Pancreas (tissue), 10 donors: ENCODE measurements at regions not wholly inside any gene's neighbourhood (a gene's known extent, or its start where the extent isn't known, plus 50 kb on each side); places are given as distances from the start of the nearest gene placed in this dataset.

Experiments used
- ATAC-seq, 4 donors: fragments of 200-7000 bp; cut with Tn5 transposase; one replicate each; pipeline versions ENCODE4 v1.8.0 to v1.9.1; 2020; ENCODE audit warnings: mild to moderate bottlenecking in 4 of 4, moderate library complexity in 4 of 4
- DNase-seq, 6 donors: peaks; one replicate each; pipeline ENCODE4 v3.0.0-alpha.2; 2020
- FAIRE-seq: peaks from 2 replicates; lab custom pipeline; 2012; peaks lifted over from hg19 to GRCh38; lab: Jason Lieb, UNC
- H3K27ac ChIP-seq, 4 donors: fragments of 200-600 bp; sonication (generic); 1 replicate in 3 of 4; 2 replicates in 1 of 4; pipeline versions ENCODE4 v1.5.0 to v1.8.0; 2020
- H3K27me3 ChIP-seq, 4 donors: fragments of 200-600 bp; one replicate each; pipeline ENCODE4 v1.8.0; 2021
- H3K36me3 ChIP-seq, 3 donors: fragments of 200-600 bp; sonication (generic) in 1 of 3; one replicate each; pipeline versions ENCODE4 v1.5.0 to v1.8.0; 2020 to 2021
- H3K4me1 ChIP-seq, 3 donors: fragments of 200-600 bp; one replicate each; pipeline ENCODE4 v1.8.0; 2021
- H3K4me3 ChIP-seq, 4 donors: fragments of 200-600 bp; sonication (generic) in 2 of 4; one replicate each; pipeline versions ENCODE4 v1.5.0 to v1.8.0; 2020 to 2021
- H3K9me3 ChIP-seq, 4 donors: fragments of 200-600 bp; one replicate each; pipeline ENCODE4 v1.8.0; 2021
- WGBS, 2 donors: extraction: QIAGEN DNeasy Blood & Tissue Kit; methylation state at CpG; one replicate each; pipeline ENCODE4 v1.1.7; 2013; 5-methylcytosine and 5-hydroxymethylcytosine counted together
- intact Hi-C, 3 donors: fragments of 100-400 bp; cut with DNase I; formaldehyde crosslinking; loops; one replicate each; pipeline versions ENCODE4 v1.11.1 to v1.14.2; 2022
- TF ChIP-seq, protein P1 (sequence below), 4 donors: fragments of 200-600 bp; sonication (generic) in 3 of 4; IDR thresholded peaks; one replicate each; pipeline versions ENCODE4 v1.5.0 to v1.8.0; 2021; ENCODE audit warnings: antibody characterized with exemption in 4 of 4
- donor health status: healthy with polysubstance abuse.
- donor health status: DM: no; HTN: no; CAD: no; lungs with moderate emphysema.
- donor health status: DM: no; HTN: no; CAD: no.
- donor health status: control.
- donor health status: control.
- donor health status: Bipolar disorder and iron deficiency.
- donor health status: DM: yes; HTN: yes; CAD: no.
- donor health status: DM: no; HTN: no; CAD: no.
- donor health status: DM: no; HTN: no; CAD: no.
- donor health status: DM: yes; HTN: yes; CAD: no.

DNA sequence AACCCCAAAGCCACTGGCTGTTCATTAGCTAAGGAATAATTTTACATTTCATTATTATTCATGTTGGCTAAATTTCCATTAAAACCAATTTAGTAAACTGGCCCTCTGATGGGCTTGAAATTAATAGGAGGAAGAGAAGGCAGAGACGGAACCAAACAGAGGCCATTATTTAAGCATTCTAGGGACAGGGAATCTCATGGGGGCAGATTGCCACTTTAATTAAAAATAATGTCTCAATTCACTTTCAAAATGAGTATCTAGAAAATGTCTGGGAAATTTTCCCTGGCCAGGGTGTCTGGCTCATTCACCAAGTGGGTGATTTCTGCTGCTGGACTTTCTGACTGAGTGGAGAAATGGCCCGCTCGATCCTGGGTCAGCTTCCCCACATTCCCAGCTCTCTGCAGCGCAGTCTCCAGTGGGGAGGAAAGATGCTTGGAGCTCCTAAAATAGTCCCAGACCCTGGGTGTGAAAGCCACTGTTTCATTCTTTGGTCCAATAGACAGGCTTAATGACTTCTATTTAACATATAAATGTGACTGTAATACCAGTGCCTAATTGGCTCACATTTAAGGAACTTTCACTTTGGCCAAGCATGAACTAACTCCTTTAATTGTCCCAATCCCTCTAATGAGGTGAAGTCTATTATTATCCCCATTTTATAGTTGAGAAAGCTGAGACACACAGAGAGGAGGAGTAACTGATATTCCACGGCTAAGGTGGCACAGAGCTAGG lies 64.3 kb downstream of the IRX6 start:
- TF ChIP-seq, protein P1, sequence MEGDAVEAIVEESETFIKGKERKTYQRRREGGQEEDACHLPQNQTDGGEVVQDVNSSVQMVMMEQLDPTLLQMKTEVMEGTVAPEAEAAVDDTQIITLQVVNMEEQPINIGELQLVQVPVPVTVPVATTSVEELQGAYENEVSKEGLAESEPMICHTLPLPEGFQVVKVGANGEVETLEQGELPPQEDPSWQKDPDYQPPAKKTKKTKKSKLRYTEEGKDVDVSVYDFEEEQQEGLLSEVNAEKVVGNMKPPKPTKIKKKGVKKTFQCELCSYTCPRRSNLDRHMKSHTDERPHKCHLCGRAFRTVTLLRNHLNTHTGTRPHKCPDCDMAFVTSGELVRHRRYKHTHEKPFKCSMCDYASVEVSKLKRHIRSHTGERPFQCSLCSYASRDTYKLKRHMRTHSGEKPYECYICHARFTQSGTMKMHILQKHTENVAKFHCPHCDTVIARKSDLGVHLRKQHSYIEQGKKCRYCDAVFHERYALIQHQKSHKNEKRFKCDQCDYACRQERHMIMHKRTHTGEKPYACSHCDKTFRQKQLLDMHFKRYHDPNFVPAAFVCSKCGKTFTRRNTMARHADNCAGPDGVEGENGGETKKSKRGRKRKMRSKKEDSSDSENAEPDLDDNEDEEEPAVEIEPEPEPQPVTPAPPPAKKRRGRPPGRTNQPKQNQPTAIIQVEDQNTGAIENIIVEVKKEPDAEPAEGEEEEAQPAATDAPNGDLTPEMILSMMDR (IDR thresholded peaks at IDR 0.05), result no peak
- ATAC-seq (no peak), DNase-seq (no peak), FAIRE-seq (no peak)
- no peaks in the 10 kb centered on the region for H3K9me3 ChIP-seq
- intact Hi-C loops, result no loop called here
- WGBS, 2 donors, result 84 to 91% methylated on average over 5 of the region's 5 CpGs
- no peak overlapping the region for H3K27ac ChIP-seq
- no peaks in the 10 kb centered on the region for H3K27me3 ChIP-seq
- no peak overlapping the region for H3K4me3 ChIP-seq
- no peaks in the 10 kb centered on the region for H3K4me1 ChIP-seq
- H3K36me3 ChIP-seq, result no peaks in the 10 kb centered on the region

DNA sequence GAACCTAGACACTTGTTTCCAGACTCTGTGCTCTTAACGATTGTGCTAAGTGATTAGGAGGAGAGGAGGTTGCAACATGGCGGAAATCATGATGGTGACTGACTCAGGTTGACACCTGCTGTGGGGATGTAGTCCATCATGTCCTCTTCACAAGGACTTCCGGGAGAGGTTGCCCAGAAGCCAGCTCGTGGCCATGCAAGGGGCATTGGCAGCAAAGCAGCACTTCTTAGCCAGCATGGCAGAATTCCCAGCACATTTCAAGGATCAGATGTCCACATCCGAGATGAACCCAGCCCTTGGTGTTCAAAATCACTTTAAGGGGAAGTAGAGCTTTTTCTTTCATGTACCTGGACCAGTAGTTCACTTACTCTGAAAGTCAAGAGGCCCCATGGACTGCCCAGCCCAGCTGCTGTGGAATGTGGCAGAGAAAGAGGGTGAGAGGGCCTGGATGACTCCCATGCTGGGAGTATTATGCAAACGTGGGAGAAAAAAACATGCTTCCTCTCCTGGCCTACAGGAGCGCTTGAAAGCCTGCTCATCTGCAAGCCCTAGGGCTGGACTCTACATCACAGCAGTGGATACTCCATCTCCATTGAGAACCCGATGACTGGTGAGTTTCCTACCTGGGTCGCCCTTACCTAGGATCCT lies 65.5 kb downstream of the IRX6 start:
- DNase-seq (no peak), ATAC-seq (no peak), FAIRE-seq (no peak)
- Histone ChIP-seq H3K9me3 (no peaks in the 10 kb centered on the region), H3K4me1 (no peaks in the 10 kb centered on the region), H3K4me3 (no peak overlapping the region), H3K36me3 (no peaks in the 10 kb centered on the region), H3K27me3 (no peaks in the 10 kb centered on the region), H3K27ac (no peak overlapping the region)
- intact Hi-C loops, result no loop called here
- WGBS, 2 donors, result 64 to 72% methylated on average over 9 of the region's 9 CpGs
- TF ChIP-seq, protein P1 (IDR thresholded peaks at IDR 0.05), result no peak

DNA sequence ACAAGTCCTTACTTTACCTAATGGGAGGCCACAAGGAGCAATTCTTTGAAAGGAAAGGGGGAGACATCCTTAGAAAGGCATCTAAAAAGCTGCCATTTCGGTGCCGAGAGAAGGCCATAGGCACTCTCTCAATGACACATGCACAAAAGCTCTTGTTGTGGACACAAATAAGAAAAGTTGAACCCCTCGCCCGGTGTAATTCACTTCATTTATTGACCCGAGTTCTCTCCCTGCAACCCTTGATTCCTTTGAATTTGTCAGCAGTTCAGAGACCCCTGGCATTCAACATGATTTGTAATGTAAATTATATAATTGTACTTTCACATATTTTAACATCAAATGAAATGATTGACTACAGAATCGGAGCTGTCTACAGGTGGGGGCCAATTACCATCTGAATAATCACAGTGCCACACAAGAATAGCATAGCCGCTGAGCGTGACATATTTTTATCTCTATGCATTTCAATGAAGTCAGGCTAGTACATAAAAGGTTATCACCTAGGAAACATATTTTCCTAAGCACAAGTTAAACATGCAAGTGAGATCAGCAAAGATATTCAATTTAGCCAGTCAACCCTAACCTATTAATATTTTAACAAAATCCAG lies 66.7 kb downstream of the IRX6 start:
- H3K36me3 ChIP-seq, result no peaks in the 10 kb centered on the region
- WGBS, 2 donors, result 54 to 55% methylated on average over 8 of the region's 8 CpGs
- FAIRE-seq, result no peak
- intact Hi-C loops, result no loop called here
- H3K27ac ChIP-seq, result no peak overlapping the region
- ATAC-seq, result no peak
- no peak overlapping the region for H3K4me3 ChIP-seq
- H3K9me3 ChIP-seq, result no peaks in the 10 kb centered on the region
- TF ChIP-seq, protein P1 (IDR thresholded peaks at IDR 0.05), result no peak
- H3K4me1 ChIP-seq, result no peaks in the 10 kb centered on the region
- DNase-seq, result no peak
- H3K27me3 ChIP-seq, result no peaks in the 10 kb centered on the region

DNA sequence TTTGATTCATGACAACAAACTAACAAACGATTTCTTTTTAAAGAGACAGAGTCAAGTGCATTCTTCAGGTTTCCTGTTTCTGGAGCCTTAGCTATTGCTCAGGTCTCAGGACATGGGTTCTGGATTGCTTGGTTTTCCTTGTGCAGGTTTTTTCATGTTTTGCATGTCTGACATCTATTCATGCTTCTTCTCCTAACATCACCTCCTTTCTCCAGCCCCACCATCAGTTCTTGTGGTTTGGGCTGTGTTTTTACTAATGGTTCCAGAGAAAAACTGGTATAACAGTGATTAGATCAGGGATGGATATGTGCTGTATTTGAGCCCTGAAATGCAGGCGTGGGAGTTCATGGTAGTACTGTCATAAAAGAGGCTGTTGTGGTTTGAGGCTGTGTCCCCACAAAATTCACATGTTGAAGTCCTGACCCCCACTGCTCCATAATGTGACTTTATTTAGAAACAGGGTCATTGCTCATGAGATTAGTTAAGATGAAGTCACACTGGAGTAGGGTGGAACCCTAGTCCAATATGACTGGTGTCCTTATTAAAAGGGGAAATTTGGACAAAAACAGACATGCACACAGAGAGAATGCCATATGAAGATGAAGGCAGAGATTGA lies 67.9 kb downstream of the IRX6 start:
- H3K27ac ChIP-seq, result no peak overlapping the region
- H3K27me3 ChIP-seq, result no peaks in the 10 kb centered on the region
- 43 to 54% methylated on average over 2 of the region's 2 CpGs for WGBS, 2 donors
- H3K36me3 ChIP-seq, result no peaks in the 10 kb centered on the region
- intact Hi-C loops, result no loop called here
- no peaks in the 10 kb centered on the region for H3K9me3 ChIP-seq
- no peak for ATAC-seq
- TF ChIP-seq, protein P1 (IDR thresholded peaks at IDR 0.05), result no peak
- no peak for FAIRE-seq
- no peak overlapping the region for H3K4me3 ChIP-seq
- no peak for DNase-seq
- H3K4me1 ChIP-seq, result no peaks in the 10 kb centered on the region
